ENCODE measurements at regions not wholly inside any gene's neighbourhood (a gene's known extent, or its start where the extent isn't known, plus 50 kb on each side); places are given as distances from the start of the nearest gene placed in this dataset.
"Not testable (repeated sequence)": the region's sequence is repeated elsewhere in the genome, so short reads cannot be mapped to it uniquely, and the experiment has no call there.

- no peaks in the 10 kb centered on the region for H3K36me3 ChIP-seq
- H3K4me3 ChIP-seq = no peak overlapping the region
- WGBS, 4 donors = 83 to 88% (median 85%) methylated on average over 4 of the region's 4 CpGs
- ATAC-seq (no peak), DNase-seq (no peak)
- H3K4me1 ChIP-seq = no peaks in the 10 kb centered on the region
- H3K9me3 ChIP-seq = no peaks in the 10 kb centered on the region
- H3K27ac ChIP-seq = no peak overlapping the region
- H3K27me3 ChIP-seq = peaks cover 0 to 3% (median 0%) of the 10 kb centered on the region in 9 donors
- TF ChIP-seq CTCF (IDR thresholded peaks at IDR 0.05) (no peak), POLR2A (IDR thresholded peaks at IDR 0.05) (no peak)
- intact Hi-C loops (cut with DNase I) = no loop called here
Observed at GRCh38 chr11:92607969-92608722, 361.3 kb upstream of the MTNR1B start.

- whole genome bisulfite sequencing, 4 donors = 91 to 93% (median 92%) methylated on average over 4 of the region's 4 CpGs
- Histone ChIP-seq H3K9me3 (no peaks in the 10 kb centered on the region), H3K36me3 (no peaks in the 10 kb centered on the region), H3K27me3 (peaks cover 0 to 3% (median 0%) of the 10 kb centered on the region in 9 donors), H3K4me3 (no peak overlapping the region), H3K4me1 (no peaks in the 10 kb centered on the region), H3K27ac (no peak overlapping the region)
- TF ChIP-seq CTCF (IDR thresholded peaks at IDR 0.05) (no peak), POLR2A (IDR thresholded peaks at IDR 0.05) (no peak)
- ATAC-seq (no peak), DNase-seq (no peak)
- intact Hi-C loops (cut with DNase I) = no loop called here
Observed at GRCh38 chr11:92611157-92611556, 358.3 kb upstream of the MTNR1B start.

GRCh38 chr11:92618020-92618419, 351.4 kb upstream of the MTNR1B start:
- intact Hi-C loops (cut with DNase I); H3K27ac ChIP-seq; ATAC-seq; H3K36me3 ChIP-seq; H3K27me3 ChIP-seq; DNase-seq; H3K4me1 ChIP-seq; H3K4me3 ChIP-seq: not testable (repeated sequence)
- 83 to 91% (median 89%) methylated on average over 9 to 10 of the region's 10 CpGs for WGBS, 4 donors
- peaks cover 0 to 11% (median 0%) of the 10 kb centered on the region in 12 donors for H3K9me3 ChIP-seq

GRCh38 chr11:92623055-92623454, 346.4 kb upstream of the MTNR1B start:
- no peak overlapping the region for H3K4me3 ChIP-seq
- WGBS, 4 donors = 87 to 93% (median 91%) methylated on average over 1 of the region's 1 CpG
- no peak for ATAC-seq
- H3K27ac ChIP-seq = no peak overlapping the region
- no peaks in the 10 kb centered on the region for H3K27me3 ChIP-seq
- peaks cover 0 to 7% (median 0%) of the 10 kb centered on the region in 12 donors for H3K9me3 ChIP-seq
- no peaks in the 10 kb centered on the region for H3K4me1 ChIP-seq
- intact Hi-C loops (cut with DNase I) = no loop called here
- TF ChIP-seq POLR2A (IDR thresholded peaks at IDR 0.05) = no peak
- no peak for TF ChIP-seq CTCF (IDR thresholded peaks at IDR 0.05)
- no peak for DNase-seq
- no peaks in the 10 kb centered on the region for H3K36me3 ChIP-seq

GRCh38 chr11:92625894-92626293, 343.6 kb upstream of the MTNR1B start:
- TF ChIP-seq POLR2A (IDR thresholded peaks at IDR 0.05) = no peak
- no peak for TF ChIP-seq CTCF (IDR thresholded peaks at IDR 0.05)
- WGBS, 4 donors = 60 to 73% (median 67%) methylated on average over 1 of the region's 1 CpG
- no peak overlapping the region for H3K27ac ChIP-seq
- H3K27me3 ChIP-seq = no peaks in the 10 kb centered on the region
- DNase-seq (no peak), ATAC-seq (no peak)
- no peak overlapping the region for H3K4me3 ChIP-seq
- intact Hi-C loops (cut with DNase I) = no loop called here
- no peaks in the 10 kb centered on the region for H3K36me3 ChIP-seq
- no peaks in the 10 kb centered on the region for H3K4me1 ChIP-seq
- H3K9me3 ChIP-seq = no peaks in the 10 kb centered on the region

Measured in heart left ventricle (tissue), 16 donors.